ENCODE measurements at regions not wholly inside any gene's neighbourhood (a gene's known extent, or its start where the extent isn't known, plus 50 kb on each side); places are given as distances from the start of the nearest gene placed in this dataset.
A peak's percentile ranks its signal among the peaks of the same experiment; 100 is the strongest.

DNA sequence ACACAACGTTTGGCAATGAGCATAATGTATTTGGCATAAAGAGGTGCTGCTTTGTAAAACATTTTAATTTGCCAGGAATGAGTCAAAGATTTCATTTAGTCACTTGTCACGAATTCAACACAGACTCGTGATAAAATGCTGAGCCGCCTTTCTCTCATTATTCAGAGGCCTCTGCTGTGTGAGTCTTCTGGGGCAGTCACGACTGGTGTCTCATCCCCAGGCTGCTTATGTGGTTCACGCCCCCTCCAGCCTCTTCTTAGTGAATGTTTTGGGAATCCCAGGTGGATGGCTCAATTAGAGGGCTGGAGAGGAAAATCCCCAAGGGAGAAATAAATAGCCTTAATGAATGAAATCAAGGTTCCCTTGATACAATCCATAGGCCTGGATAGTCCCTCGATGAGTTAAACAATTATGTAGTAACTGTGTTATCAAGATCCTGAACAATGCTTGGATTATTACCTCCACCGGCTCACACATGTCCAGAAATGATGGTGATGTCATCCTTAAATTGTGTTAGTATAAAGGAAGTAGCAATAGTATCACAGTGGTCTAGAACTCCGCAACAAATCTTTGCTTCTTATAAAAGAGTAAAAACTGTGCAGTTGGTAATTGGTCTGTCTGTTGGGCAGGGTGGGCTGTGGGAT, 192.1 kb upstream of the ADAMTS16 start:
- Histone ChIP-seq H3K36me3 (ENCODE audit: control insufficient read depth in 2 of 2, insufficient read depth in 1 of 2, low read length in 2 of 2) (no peaks in the 10 kb centered on the region), H3K9me3 (ENCODE audit: control insufficient read depth, insufficient read depth, low read depth, low read length) (no peaks in the 10 kb centered on the region), H3K4me3 (ENCODE audit: low read depth, low read length) (no peak overlapping the region), H3K27ac (ENCODE audit: extremely low read depth, low read depth, low read length) (no peak overlapping the region), H3K4me1 (ENCODE audit: control insufficient read depth, insufficient read depth, low read length) (no peaks in the 10 kb centered on the region)
- TF ChIP-seq ZBTB7A (tag by site-specific recombination; IDR thresholded peaks at IDR 0.05; ENCODE audit: low read depth) (no peak), ZNF501 (tag by site-specific recombination; IDR thresholded peaks at IDR 0.05) (no peak), ZFP69B (tag by site-specific recombination; IDR thresholded peaks at IDR 0.05) (no peak), ZNF777 (tag by site-specific recombination; IDR thresholded peaks at IDR 0.05; ENCODE audit: borderline replicate concordance) (no peak), ZIC2 (tag by site-specific recombination; IDR thresholded peaks at IDR 0.05) (no peak), ZNF623 (tag by site-specific recombination; IDR thresholded peaks at IDR 0.05) (no peak)
- TF ChIP-seq, protein P1, sequence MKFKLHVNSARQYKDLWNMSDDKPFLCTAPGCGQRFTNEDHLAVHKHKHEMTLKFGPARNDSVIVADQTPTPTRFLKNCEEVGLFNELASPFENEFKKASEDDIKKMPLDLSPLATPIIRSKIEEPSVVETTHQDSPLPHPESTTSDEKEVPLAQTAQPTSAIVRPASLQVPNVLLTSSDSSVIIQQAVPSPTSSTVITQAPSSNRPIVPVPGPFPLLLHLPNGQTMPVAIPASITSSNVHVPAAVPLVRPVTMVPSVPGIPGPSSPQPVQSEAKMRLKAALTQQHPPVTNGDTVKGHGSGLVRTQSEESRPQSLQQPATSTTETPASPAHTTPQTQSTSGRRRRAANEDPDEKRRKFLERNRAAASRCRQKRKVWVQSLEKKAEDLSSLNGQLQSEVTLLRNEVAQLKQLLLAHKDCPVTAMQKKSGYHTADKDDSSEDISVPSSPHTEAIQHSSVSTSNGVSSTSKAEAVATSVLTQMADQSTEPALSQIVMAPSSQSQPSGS (tag by site-specific recombination; IDR thresholded peaks at IDR 0.05; ENCODE audit: low read depth) = peak; percentile 73; the same call in 1 of the 2 replicates
- TF ChIP-seq, protein P2, sequence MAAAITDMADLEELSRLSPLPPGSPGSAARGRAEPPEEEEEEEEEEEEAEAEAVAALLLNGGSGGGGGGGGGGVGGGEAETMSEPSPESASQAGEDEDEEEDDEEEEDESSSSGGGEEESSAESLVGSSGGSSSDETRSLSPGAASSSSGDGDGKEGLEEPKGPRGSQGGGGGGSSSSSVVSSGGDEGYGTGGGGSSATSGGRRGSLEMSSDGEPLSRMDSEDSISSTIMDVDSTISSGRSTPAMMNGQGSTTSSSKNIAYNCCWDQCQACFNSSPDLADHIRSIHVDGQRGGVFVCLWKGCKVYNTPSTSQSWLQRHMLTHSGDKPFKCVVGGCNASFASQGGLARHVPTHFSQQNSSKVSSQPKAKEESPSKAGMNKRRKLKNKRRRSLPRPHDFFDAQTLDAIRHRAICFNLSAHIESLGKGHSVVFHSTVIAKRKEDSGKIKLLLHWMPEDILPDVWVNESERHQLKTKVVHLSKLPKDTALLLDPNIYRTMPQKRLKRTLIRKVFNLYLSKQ (tag by site-specific recombination; IDR thresholded peaks at IDR 0.05; ENCODE audit: borderline replicate concordance) = no peak
- CTCF ChIA-PET = interaction anchor here (2.9 kb wide), 1 partner anchor 68 kb away, joined by 12 read pairs; no protein-coding TSS in a partner anchor
- POLR2A ChIA-PET = no interaction called here

DNA sequence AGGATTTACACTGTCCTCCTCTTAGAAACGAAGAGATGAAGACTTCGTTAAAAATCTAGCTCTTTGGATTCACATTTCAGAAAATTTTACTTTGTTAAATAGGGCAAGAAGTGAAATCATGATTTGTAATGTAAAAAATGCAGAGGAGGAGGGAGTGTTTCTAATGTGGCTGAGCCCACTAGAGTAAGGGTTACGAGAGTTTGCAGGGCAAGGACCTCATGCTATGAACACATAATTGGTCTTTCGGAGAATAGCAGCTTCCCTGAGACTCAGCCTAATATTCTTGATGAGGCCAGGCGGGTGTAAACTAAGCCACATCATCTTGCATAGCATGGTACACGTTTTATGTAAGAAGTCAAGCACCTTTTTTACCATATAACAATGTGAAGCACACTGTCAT, 191.0 kb upstream of the ADAMTS16 start:
- no peak overlapping the region for H3K27ac ChIP-seq (ENCODE audit: extremely low read depth, low read depth, low read length)
- no peaks in the 10 kb centered on the region for H3K9me3 ChIP-seq (ENCODE audit: control insufficient read depth, insufficient read depth, low read depth, low read length)
- POLR2A ChIA-PET = no interaction called here
- CTCF ChIA-PET = interaction anchor here (0.6 to 1.3 kb wide), 6 partner anchors 8 to 201 kb away, joined by 3 to 5 read pairs (median 3); no protein-coding TSS in a partner anchor
- no peak overlapping the region for H3K4me3 ChIP-seq (ENCODE audit: low read depth, low read length)
- H3K4me1 ChIP-seq (ENCODE audit: control insufficient read depth, insufficient read depth, low read length) = no peaks in the 10 kb centered on the region
- no peaks in the 10 kb centered on the region for H3K36me3 ChIP-seq (ENCODE audit: control insufficient read depth in 2 of 2, insufficient read depth in 1 of 2, low read length in 2 of 2)
- no peak for TF ChIP-seq KLF1 (tag by site-specific recombination; IDR thresholded peaks at IDR 0.05)
- no peak for TF ChIP-seq ZNF777 (tag by site-specific recombination; IDR thresholded peaks at IDR 0.05; ENCODE audit: borderline replicate concordance)
- no peak for TF ChIP-seq SCRT1 (tag by site-specific recombination; IDR thresholded peaks at IDR 0.05; ENCODE audit: borderline replicate concordance)
- TF ChIP-seq ZNF311 (tag by site-specific recombination; IDR thresholded peaks at IDR 0.05; ENCODE audit: borderline replicate concordance) = no peak
- no peak for TF ChIP-seq ZNF677 (tag by site-specific recombination; IDR thresholded peaks at IDR 0.05)
- no peak for TF ChIP-seq HOXD13 (CRISPR knock-in tag; IDR thresholded peaks at IDR 0.05; ENCODE audit: borderline replicate concordance)
- TF ChIP-seq, protein P3, sequence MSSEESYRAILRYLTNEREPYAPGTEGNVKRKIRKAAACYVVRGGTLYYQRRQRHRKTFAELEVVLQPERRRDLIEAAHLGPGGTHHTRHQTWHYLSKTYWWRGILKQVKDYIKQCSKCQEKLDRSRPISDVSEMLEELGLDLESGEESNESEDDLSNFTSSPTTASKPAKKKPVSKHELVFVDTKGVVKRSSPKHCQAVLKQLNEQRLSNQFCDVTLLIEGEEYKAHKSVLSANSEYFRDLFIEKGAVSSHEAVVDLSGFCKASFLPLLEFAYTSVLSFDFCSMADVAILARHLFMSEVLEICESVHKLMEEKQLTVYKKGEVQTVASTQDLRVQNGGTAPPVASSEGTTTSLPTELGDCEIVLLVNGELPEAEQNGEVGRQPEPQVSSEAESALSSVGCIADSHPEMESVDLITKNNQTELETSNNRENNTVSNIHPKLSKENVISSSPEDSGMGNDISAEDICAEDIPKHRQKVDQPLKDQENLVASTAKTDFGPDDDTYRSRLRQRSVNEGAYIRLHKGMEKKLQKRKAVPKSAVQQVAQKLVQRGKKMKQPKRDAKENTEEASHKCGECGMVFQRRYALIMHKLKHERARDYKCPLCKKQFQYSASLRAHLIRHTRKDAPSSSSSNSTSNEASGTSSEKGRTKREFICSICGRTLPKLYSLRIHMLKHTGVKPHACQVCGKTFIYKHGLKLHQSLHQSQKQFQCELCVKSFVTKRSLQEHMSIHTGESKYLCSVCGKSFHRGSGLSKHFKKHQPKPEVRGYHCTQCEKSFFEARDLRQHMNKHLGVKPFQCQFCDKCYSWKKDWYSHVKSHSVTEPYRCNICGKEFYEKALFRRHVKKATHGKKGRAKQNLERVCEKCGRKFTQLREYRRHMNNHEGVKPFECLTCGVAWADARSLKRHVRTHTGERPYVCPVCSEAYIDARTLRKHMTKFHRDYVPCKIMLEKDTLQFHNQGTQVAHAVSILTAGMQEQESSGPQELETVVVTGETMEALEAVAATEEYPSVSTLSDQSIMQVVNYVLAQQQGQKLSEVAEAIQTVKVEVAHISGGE (tag by site-specific recombination; conservative IDR thresholded peaks at IDR 0.05; ENCODE audit: low read depth) = no peak
- TF ChIP-seq GLIS1 (tag by site-specific recombination; IDR thresholded peaks at IDR 0.05) = no peak
- TF ChIP-seq ZNF274 (IDR thresholded peaks at IDR 0.05; ENCODE audit: low read length) = no peak
- TF ChIP-seq ZNF274 (tag by site-specific recombination; IDR thresholded peaks at IDR 0.05; ENCODE audit: borderline replicate concordance) = no peak
- no peak for TF ChIP-seq ZNF169 (tag by site-specific recombination; IDR thresholded peaks at IDR 0.05)
- TF ChIP-seq, protein P4, sequence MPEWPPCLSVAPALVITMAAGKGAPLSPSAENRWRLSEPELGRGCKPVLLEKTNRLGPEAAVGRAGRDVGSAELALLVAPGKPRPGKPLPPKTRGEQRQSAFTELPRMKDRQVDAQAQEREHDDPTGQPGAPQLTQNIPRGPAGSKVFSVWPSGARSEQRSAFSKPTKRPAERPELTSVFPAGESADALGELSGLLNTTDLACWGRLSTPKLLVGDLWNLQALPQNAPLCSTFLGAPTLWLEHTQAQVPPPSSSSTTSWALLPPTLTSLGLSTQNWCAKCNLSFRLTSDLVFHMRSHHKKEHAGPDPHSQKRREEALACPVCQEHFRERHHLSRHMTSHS (tag by site-specific recombination; IDR thresholded peaks at IDR 0.05) = no peak
- no peak for TF ChIP-seq ZNF350 (tag by site-specific recombination; IDR thresholded peaks at IDR 0.05)
- TF ChIP-seq, protein P5, sequence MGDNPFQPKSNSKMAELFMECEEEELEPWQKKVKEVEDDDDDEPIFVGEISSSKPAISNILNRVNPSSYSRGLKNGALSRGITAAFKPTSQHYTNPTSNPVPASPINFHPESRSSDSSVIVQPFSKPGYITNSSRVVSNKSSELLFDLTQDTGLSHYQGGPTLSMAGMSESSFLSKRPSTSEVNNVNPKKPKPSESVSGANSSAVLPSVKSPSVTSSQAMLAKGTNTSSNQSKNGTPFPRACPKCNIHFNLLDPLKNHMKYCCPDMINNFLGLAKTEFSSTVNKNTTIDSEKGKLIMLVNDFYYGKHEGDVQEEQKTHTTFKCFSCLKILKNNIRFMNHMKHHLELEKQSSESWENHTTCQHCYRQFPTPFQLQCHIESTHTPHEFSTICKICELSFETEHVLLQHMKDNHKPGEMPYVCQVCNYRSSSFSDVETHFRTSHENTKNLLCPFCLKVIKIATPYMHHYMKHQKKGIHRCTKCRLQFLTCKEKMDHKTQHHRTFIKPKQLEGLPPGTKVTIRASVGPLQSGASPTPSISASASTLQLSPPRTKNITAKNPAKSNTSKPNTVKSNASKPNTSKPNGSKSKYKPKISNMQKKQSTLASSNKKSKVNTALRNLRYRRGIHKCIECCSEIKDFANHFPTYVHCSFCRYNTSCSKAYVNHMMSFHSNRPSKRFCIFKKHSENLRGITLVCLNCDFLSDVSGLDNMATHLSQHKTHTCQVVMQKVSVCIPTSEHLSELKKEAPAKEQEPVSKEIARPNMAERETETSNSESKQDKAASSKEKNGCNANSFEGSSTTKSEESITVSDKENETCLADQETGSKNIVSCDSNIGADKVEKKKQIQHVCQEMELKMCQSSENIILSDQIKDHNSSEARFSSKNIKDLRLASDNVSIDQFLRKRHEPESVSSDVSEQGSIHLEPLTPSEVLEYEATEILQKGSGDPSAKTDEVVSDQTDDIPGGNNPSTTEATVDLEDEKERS (tag by site-specific recombination; IDR thresholded peaks at IDR 0.05) = no peak
- no peak for TF ChIP-seq ZNF76 (tag by site-specific recombination; IDR thresholded peaks at IDR 0.05; ENCODE audit: borderline replicate concordance, low read depth)
- TF ChIP-seq ZNF114 (tag by site-specific recombination; IDR thresholded peaks at IDR 0.05) = no peak
- TF ChIP-seq BCL11B (tag by site-specific recombination; IDR thresholded peaks at IDR 0.05; ENCODE audit: low read depth) = no peak
- no peak for TF ChIP-seq ZNF366 (tag by site-specific recombination; conservative IDR thresholded peaks at IDR 0.05)
